GM18861 (cell line): ENCODE measurements at regions not wholly inside any gene's neighbourhood (a gene's known extent, or its start where the extent isn't known, plus 50 kb on each side); places are given as distances from the start of the nearest gene placed in this dataset.
"Not testable (repeated sequence)": the region's sequence is repeated elsewhere in the genome, so short reads cannot be mapped to it uniquely, and the experiment has no call there.

ENCODE experiments used
- ATAC-seq: cut with Tn5 transposase; IDR thresholded peaks from one replicate; pipeline ENCODE4 v1.9.1; 2021; ENCODE audit not compliant: unreplicated experiment

DNA sequence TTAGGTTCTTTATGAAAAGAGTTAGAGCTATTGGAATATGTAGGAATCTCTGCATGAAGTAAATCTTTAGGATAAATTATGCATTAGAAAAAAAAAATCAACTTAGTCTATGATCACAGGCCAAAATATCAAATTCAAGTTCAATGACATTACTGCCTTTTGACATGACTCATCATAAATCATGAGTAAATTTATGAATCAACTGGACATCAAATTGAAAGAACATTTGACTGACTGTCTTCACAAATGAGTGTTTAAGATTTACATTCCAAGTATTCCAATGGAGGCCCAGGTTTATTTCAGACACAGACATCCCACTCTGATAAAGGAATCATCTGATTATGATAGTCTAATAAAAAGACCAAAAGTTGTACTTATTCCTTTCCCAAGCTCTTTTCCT is 192.8 kb upstream of the TTC14 start:
- no peak for ATAC-seq

DNA sequence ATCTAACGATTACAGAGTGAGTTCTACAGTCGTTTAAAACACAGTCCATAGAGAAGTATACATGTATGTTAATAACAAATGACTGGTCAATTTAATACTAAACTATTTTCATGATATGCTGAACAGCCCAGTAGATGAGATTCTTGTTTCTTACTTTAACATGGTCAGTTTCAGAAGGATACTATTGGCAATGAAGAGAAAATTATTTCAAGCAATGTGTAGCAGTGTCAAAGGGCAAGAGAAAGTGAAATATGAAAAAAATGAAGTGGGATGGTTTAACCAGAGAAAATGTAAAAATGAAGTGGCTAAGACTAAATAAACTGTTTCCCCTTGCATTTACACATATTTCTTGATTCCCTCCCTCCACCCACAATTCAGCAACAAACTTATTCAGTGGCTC is 192.1 kb upstream of the TTC14 start:
- ATAC-seq = no peak

- ATAC-seq = no peak
These were observed 187.8 kb upstream of the TTC14 start for GRCh38 chr3:180414157-180414556.

DNA sequence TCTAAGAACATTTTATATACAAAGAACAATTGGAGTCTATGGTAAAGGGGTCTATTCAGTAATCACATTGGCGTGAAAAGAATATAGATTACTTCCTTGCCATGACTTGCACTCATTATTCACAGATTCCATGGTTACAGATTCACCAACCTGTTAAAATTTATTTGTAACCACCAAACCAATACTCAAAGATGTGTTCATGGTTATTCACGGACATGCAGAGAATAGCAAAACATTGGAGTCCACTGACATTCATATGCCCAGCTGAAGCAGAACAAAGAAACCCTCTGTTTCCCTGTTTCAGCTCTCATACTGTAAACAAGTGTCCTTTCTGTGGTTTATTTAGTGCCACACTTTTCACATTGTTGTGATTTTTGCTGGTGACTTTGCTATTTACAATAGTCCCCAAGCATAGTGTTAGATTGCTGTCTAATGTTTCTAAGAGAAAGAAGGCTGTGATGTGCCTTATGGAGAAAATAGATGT is 185.8 kb upstream of the TTC14 start:
- no peak for ATAC-seq

DNA sequence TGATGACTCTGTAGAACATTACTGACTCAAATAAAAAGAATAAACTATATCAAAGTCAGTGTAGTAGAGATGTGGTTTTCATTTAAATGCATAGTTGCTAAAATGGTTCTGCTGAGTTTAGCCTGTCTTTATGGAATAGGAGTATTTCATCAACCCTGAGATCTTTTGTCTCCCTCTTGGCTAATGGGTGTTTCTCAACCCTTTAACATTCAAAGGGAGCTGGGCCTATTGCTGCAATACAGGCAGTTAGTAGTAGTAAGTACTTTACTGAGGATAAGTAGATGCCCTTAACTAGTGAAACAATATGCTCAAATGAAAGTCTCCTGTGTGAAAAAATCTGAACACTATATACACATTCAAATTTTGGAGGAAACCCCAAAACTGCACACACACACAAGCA is 184.7 kb upstream of the TTC14 start:
- ATAC-seq = no peak

GRCh38 chr3:180420016-180420415 is 181.9 kb upstream of the TTC14 start:
- no peak for ATAC-seq

- ATAC-seq = no peak
These were observed 181.2 kb upstream of the TTC14 start for GRCh38 chr3:180420804-180421203.

- no peak for ATAC-seq
These were observed 180.7 kb upstream of the TTC14 start for GRCh38 chr3:180421221-180421620.

GRCh38 chr3:180421721-180422120 is 180.2 kb upstream of the TTC14 start:
- ATAC-seq = no peak

DNA sequence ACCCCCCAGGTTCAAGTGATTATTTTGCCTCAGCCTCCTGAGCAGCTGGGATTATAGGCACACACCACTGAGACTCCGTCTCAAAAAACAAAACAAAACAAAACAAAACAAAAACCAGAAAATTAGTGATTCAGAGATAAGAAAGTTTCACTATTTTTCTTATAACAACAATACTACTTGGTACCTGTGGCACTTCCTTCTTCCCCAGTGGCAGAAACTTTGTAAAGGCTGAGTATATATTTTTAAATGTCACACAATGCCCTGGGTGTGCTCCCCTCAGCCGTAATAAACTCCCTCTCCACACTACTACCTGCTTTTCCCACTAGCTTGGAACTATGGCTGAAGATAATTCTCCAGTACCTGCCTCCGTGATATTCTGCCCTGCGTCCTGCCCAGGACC is 177.7 kb upstream of the TTC14 start:
- not testable (repeated sequence) for ATAC-seq

GRCh38 chr3:180430896-180431295 is 171.1 kb upstream of the TTC14 start:
- no peak for ATAC-seq

GRCh38 chr3:180433152-180433551 is 168.8 kb upstream of the TTC14 start:
- no peak for ATAC-seq

DNA sequence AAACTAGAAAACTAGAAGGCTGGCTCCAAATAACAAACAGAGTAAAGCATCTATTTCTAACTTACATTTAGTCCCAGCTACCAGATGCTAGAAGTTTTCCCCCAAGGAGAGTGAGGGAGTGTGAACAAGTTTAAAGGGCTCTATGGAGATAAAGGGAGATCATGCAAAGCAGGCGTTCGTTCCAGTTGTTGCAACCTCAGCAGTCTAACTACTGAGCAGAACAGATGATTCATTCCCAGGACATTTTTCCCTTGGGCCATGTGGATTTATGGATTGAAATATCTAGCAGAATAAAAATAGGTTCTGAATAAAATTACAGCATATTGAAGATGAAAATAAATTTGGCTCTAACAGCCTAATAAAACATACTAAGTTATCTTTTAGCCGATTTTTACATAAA is 154.8 kb upstream of the TTC14 start:
- no peak for ATAC-seq

DNA sequence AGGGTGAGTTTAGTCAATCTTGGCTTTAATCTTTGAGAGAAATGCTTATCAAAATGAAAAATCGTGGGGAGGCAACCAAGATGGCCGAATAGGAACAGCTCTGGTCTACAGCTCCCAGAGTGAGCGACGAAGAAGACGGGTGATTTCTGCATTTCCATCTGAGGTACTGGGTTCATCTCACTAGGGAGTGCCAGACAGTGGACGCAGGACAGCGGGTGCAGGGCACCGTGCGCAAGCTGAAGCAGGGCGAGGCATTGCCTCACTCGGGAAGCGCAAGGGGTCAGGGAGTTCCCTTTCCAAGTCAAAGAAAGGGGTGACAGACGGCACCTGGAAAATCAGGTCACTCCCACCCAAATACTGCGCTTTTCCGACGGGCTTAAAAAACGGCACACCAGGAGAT is 153.6 kb upstream of the TTC14 start:
- ATAC-seq = not testable (repeated sequence)

- no peak for ATAC-seq
These were observed 144.7 kb upstream of the TTC14 start for GRCh38 chr3:180457225-180457624.

GRCh38 chr3:180466401-180467011 is 135.5 kb upstream of the TTC14 start:
- ATAC-seq = no peak

DNA sequence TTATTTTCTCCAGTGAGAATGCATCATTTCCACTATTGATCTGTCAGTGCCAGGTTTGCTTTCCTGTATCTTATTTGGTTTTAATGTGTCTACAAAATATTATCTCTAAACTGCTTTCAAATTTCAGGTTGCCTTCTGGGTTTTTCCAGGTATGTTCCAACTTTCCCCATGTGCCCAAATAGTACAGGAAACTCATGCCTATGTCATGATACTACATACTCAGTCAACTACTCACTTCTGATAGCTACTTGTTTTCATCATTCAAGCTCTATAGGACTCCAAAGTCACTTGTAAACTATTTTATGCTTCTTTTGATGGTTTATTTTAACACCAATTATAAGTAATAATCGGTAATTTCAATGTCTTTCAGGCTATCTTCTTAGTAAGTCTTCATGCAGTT is 134.8 kb upstream of the TTC14 start:
- no peak for ATAC-seq

GRCh38 chr3:180469149-180469548 is 132.8 kb upstream of the TTC14 start:
- no peak for ATAC-seq

DNA sequence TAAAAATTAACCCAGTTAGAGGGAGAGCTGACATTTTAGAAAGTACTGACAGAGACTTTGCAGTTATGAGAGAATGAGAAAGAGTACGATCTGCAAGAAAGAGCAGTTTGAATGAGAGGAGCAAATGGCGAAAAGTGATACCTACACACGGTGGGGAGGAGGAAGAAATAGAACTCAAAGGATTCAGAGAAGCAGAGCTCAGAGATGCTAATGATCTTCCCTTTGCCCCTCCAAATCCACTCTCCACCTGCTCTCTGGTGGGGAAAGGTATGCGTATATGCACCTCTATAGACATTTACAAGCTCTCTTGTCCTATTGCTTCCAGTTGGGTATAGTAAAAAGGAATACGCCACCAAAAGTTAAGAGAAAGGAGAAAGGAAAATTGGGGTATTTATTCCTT is 123.3 kb upstream of the TTC14 start:
- no peak for ATAC-seq

DNA sequence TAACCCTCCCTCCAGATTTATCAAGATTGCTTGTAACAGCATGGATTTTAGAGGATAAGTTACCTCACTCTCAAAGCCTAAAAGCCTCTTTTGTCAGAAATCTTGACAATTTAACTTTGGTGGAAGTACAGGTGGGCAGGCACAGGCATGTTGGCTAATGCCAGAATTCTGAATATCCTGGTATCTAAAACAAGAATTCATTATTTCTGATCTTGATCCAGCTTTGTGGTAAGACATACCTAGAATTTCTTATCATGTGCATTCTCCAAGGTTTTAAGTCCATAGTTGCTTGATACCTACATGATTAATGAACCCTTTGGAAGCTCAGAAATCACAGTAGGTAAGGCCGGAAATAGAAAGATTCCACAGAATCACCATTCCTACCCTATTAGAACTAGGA is 109.9 kb upstream of the TTC14 start:
- no peak for ATAC-seq

- no peak for ATAC-seq
These were observed 105.0 kb upstream of the TTC14 start for GRCh38 chr3:180496995-180497394.

GRCh38 chr3:180516368-180516767 is 85.6 kb upstream of the TTC14 start:
- no peak for ATAC-seq

DNA sequence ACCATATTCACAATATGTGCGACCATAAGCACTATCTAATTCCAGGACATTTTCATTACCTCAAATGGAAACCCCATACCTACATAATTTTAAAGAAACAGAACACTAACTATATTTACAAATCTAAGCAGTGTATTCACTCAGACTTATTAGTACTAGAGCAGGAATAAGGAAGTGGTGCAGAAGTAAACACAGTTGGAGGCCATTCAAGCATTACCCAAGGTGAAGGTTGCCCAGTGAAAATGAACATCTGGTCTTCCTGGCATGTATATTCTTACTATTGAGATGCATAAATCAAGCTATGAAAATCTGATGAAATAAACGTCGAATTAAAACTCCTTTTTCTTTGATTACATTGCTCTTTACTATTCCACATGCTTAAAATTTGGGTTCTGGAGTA is 78.9 kb upstream of the TTC14 start:
- ATAC-seq = no peak
